KMS-11 (cell line): ENCODE measurements at regions not wholly inside any gene's neighbourhood (a gene's known extent, or its start where the extent isn't known, plus 50 kb on each side); places are given as distances from the start of the nearest gene placed in this dataset.
A peak's percentile ranks its signal among the peaks of the same experiment; 100 is the strongest.

Experiments
- H2AFZ ChIP-seq: fragments of 200-600 bp; sonication (generic); 2 replicates; pipeline ENCODE4 v1.6.1; 2016; ENCODE audit warnings: antibody characterized with exemption, mixed run types, low read depth
- H3K27ac ChIP-seq: fragments of 200-600 bp; sonication (generic); 2 replicates; pipeline ENCODE4 v1.6.1; 2016; ENCODE audit warnings: mild to moderate bottlenecking, mixed run types
- H3K27me3 ChIP-seq: fragments of 200-600 bp; sonication (generic); 2 replicates; pipeline ENCODE4 v1.6.1; 2017; ENCODE audit warnings: mild to moderate bottlenecking, low read depth, mixed run types, moderate library complexity; ENCODE audit not compliant: insufficient read depth
- H3K36me3 ChIP-seq: fragments of 200-600 bp; sonication (generic); 2 replicates; pipeline ENCODE4 v1.6.1; 2017; ENCODE audit warnings: mild to moderate bottlenecking, mixed run types; ENCODE audit not compliant: insufficient read depth
- H3K4me1 ChIP-seq: fragments of 200-600 bp; sonication (generic); 2 replicates; pipeline ENCODE4 v1.6.1; 2016; ENCODE audit warnings: mild to moderate bottlenecking, low read depth, mixed run types; ENCODE audit not compliant: poor library complexity, severe bottlenecking
- H3K4me2 ChIP-seq: fragments of 200-600 bp; sonication (generic); 2 replicates; pipeline ENCODE4 v1.7.0; 2016; ENCODE audit warnings: mild to moderate bottlenecking, mixed run types
- H3K4me3 ChIP-seq: fragments of 200-600 bp; sonication (generic); IDR thresholded peaks from 2 replicates; pipeline ENCODE4 v1.6.1; 2017; ENCODE audit warnings: low read depth, low read length, mixed read lengths; ENCODE audit not compliant: insufficient read depth
- H3K79me2 ChIP-seq: fragments of 200-600 bp; sonication (generic); 2 replicates; pipeline ENCODE4 v1.6.1; 2016; ENCODE audit warnings: low read depth, mixed run types; ENCODE audit not compliant: insufficient read depth
- H3K9ac ChIP-seq: fragments of 200-600 bp; sonication (generic); 2 replicates; pipeline ENCODE4 v1.6.1; 2016; ENCODE audit warnings: mild to moderate bottlenecking, mixed run types
- H4K20me1 ChIP-seq: fragments of 200-600 bp; sonication (generic); 2 replicates; pipeline ENCODE4 v1.6.1; 2016; ENCODE audit warnings: mild to moderate bottlenecking, mixed run types; ENCODE audit not compliant: insufficient read depth
- TF ChIP-seq, protein P1 (sequence below): fragments of 200-600 bp; sonication (generic); conservative IDR thresholded peaks from 2 replicates; pipeline ENCODE4 v1.6.1; 2017; ENCODE audit warnings: low read depth, mild to moderate bottlenecking, antibody characterized with exemption, low read length, moderate library complexity, mixed read lengths

DNA sequence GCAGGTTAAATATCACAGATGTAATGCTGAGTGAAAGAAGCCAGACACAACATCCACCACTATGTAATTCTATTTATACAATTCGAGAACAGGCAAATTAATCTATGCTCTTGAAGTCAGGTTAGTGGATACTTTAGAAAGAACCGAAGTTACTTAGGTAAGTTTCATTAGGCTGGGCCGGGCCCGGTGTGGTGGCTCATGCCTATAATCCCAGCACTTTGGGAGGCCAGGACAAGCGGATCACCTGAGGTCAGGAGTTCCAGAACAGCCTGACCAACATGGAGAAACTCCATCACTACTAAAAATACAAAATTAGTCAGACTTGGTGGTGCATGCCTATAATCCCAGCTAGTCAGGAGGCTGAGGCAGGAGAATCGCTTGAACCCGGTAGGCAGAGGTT, 1105.7 kb downstream of the NSUN3 start:
- Histone ChIP-seq H3K4me1 (peaks cover 15% of the 10 kb centered on the region), H3K27me3 (no peaks in the 10 kb centered on the region), H3K79me2 (no peaks in the 10 kb centered on the region), H3K9ac (no peak overlapping the region), H2AFZ (no peak overlapping the region), H4K20me1 (no peaks in the 10 kb centered on the region), H3K36me3 (no peaks in the 10 kb centered on the region), H3K4me3 (no peak overlapping the region), H3K4me2 (no peak overlapping the region), H3K27ac (no peak overlapping the region)
- TF ChIP-seq, protein P1, sequence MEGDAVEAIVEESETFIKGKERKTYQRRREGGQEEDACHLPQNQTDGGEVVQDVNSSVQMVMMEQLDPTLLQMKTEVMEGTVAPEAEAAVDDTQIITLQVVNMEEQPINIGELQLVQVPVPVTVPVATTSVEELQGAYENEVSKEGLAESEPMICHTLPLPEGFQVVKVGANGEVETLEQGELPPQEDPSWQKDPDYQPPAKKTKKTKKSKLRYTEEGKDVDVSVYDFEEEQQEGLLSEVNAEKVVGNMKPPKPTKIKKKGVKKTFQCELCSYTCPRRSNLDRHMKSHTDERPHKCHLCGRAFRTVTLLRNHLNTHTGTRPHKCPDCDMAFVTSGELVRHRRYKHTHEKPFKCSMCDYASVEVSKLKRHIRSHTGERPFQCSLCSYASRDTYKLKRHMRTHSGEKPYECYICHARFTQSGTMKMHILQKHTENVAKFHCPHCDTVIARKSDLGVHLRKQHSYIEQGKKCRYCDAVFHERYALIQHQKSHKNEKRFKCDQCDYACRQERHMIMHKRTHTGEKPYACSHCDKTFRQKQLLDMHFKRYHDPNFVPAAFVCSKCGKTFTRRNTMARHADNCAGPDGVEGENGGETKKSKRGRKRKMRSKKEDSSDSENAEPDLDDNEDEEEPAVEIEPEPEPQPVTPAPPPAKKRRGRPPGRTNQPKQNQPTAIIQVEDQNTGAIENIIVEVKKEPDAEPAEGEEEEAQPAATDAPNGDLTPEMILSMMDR: no peak

DNA sequence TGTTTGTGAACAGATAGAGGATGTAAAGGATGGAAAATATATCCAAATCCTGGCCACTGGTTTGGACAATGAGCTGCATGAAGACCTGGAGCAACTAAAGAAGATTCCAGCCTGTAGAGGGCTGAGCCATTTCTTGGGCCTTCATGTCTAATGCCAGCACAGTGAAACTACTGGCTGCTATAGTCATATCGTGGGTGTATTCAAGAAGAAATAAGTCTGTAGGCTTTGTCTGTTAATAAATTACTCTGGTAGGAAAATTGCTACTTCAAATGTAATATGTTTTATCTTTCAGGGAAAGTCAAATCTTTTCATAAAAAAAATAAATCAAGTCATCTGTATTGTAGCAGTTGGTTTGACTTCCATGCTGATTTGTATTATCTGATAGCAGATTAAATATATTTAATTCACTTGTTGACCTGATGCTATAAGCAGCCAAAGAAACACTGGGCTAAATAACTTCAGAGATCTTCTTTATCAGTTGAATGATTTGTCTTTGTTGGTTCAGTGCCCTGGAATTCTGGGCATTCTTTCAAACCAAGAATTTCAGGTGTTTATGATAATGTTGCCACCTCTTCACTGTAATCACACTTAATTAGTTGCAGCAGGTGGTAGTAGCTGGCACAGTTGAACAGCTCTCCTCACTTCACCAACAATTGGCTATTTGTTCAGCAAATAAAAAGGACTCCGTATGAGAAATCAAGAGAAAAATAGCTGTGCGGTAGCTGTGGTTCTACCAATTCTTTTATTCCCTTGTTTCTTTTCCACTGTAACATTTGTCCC, 1109.5 kb downstream of the NSUN3 start:
- Histone ChIP-seq H3K9ac (no peak overlapping the region), H3K4me3 (no peak overlapping the region), H4K20me1 (no peaks in the 10 kb centered on the region), H2AFZ (0 out of 2 replicates have a peak overlapping the region, but pooled peaks have one; percentile 10), H3K4me2 (peak overlapping the region; percentile 79), H3K79me2 (no peaks in the 10 kb centered on the region), H3K36me3 (no peaks in the 10 kb centered on the region), H3K4me1 (peaks cover 21% of the 10 kb centered on the region), H3K27me3 (no peaks in the 10 kb centered on the region), H3K27ac (peak overlapping the region; percentile 39; the same call in 1 of the 2 replicates)
- TF ChIP-seq, protein P1: no peak

DNA sequence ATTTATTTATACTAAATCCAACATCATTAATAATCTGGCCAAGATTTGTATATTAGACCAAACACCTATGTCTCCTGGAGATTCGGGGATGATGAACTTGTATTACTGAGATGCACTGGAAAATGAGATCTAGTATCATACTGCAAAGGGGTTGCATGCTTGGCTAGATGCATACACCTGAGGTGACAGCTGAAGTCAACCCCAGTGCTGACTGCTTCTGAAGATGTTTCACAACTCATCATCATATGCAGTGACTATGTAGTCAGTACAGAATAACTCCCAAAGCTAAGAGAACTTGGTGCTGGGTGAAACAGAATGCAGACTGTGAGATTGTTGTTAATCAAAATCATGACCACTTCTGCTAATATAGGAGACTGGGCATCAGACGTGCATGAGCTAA, 1114.2 kb downstream of the NSUN3 start:
- Histone ChIP-seq H2AFZ (no peak overlapping the region), H3K4me3 (no peak overlapping the region), H3K4me1 (peaks cover 20% of the 10 kb centered on the region), H3K9ac (no peak overlapping the region), H3K4me2 (no peak overlapping the region), H3K79me2 (no peaks in the 10 kb centered on the region), H3K36me3 (no peaks in the 10 kb centered on the region), H3K27me3 (no peaks in the 10 kb centered on the region), H4K20me1 (no peaks in the 10 kb centered on the region), H3K27ac (no peak overlapping the region)
- TF ChIP-seq, protein P1: no peak

DNA sequence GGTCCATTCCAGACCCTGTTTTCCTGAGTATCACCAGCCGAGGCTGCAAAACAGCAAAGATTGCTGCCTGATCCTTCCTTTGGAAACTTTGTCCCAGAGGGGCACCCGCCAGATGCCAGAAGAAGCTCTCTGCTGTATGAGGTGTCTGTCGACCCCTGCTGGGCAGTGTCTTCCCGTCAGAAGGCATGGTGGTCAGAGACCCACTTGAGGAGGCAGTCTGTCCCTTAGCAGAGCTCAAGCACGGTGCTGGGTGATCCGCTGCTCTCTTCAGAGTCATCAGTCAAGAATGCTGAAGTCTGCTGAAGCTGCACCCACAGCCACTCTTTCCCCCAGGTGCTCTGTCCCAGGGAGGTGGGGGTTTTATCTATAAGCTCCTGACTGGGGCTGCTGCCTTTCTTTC, 1121.2 kb downstream of the NSUN3 start:
- no peak overlapping the region for H3K9ac ChIP-seq
- H3K27ac ChIP-seq: no peak overlapping the region
- TF ChIP-seq, protein P1: no peak
- H3K4me1 ChIP-seq: no peaks in the 10 kb centered on the region
- H3K79me2 ChIP-seq: no peaks in the 10 kb centered on the region
- H3K27me3 ChIP-seq: no peaks in the 10 kb centered on the region
- no peaks in the 10 kb centered on the region for H3K36me3 ChIP-seq
- no peaks in the 10 kb centered on the region for H4K20me1 ChIP-seq
- H2AFZ ChIP-seq: no peak overlapping the region
- no peak overlapping the region for H3K4me2 ChIP-seq
- no peak overlapping the region for H3K4me3 ChIP-seq
